GM23248 (cell line): ENCODE measurements at regions not wholly inside any gene's neighbourhood (a gene's known extent, or its start where the extent isn't known, plus 50 kb on each side); places are given as distances from the start of the nearest gene placed in this dataset.

Experiments used
- EZH2 ChIP-seq: fragments of 200-600 bp; sonication (generic); IDR thresholded peaks from 2 replicates; pipeline ENCODE4 v1.6.1; 2018; ENCODE audit warnings: antibody characterized with exemption, mild to moderate bottlenecking; ENCODE audit not compliant: insufficient read depth, poor library complexity, severe bottlenecking
- EZH2phosphoT487 ChIP-seq: fragments of 200-600 bp; sonication (generic); IDR thresholded peaks from 2 replicates; pipeline ENCODE4 v1.6.1; 2018; ENCODE audit warnings: antibody characterized with exemption, moderate library complexity, mild to moderate bottlenecking, low read depth; ENCODE audit not compliant: insufficient read depth

GRCh38 chr1:244197851-244198375 lies 146.8 kb downstream of the ZBTB18 start:
- TF ChIP-seq EZH2phosphoT487, result no peak
- no peak for TF ChIP-seq EZH2
